GM12878 (cell line): ENCODE measurements at regions not wholly inside any gene's neighbourhood (a gene's known extent, or its start where the extent isn't known, plus 50 kb on each side); places are given as distances from the start of the nearest gene placed in this dataset.

ENCODE experiments used
- ATAC-seq: fragments of 200-7000 bp; cut with Tn5 transposase; 3 replicates; pipeline ENCODE4 v1.9.1; 2020; ENCODE audit warnings: mild to moderate bottlenecking, moderate library complexity
- BruUV-seq: library from RNA; stranded (reverse); fragments of 400-500 nt; replicated peaks from 2 replicates; lab custom pipeline; 2021; lab: Mats Ljungman, UMichigan
- CTCF ChIA-PET: fragments of 300-600 bp; sonication (Branson Sonifier 250); formaldehyde crosslinking; extraction: SDS; loops from one replicate; lab custom pipeline; 2021; ENCODE audit warnings: inconsistent platforms; lab: Yijun Ruan, JAX
- POLR2A ChIA-PET: fragments of 350-600 bp; formaldehyde crosslinking; extraction: SDS; loops from one replicate; lab custom pipeline; 2021; ENCODE audit warnings: inconsistent platforms; lab: Charles Lee
- RAD21 ChIA-PET: fragments of 300-600 bp; sonication (Branson Sonifier 250); formaldehyde crosslinking; loops from one replicate; lab custom pipeline; 2023; ENCODE audit warnings: antibody characterized with exemption; ENCODE audit not compliant: unreplicated experiment; lab: Charles Lee
- SMC1A ChIA-PET: fragments of 300-600 bp; sonication (Branson Sonifier 250); formaldehyde crosslinking; loops from one replicate; lab custom pipeline; 2023; ENCODE audit not compliant: unreplicated experiment, uncharacterized antibody; lab: Charles Lee
- DNase-seq: peaks from one replicate; pipeline ENCODE4 v3.0.0-alpha.2; 2011; ENCODE audit warnings: low read depth, low spot score
- FAIRE-seq: peaks from 3 replicates; lab custom pipeline; 2011; peaks lifted over from hg19 to GRCh38; lab: Jason Lieb, UNC
- H2AFZ ChIP-seq: 2 replicates; pipeline ENCODE4 v1.6.0; 2011; ENCODE audit warnings: low read depth, low read length, control low read depth; ENCODE audit not compliant: control insufficient read depth
- H3K27ac ChIP-seq: 2 replicates; pipeline ENCODE4 v1.5.1; 2011; ENCODE audit warnings: control low read depth; ENCODE audit not compliant: control insufficient read depth, insufficient read depth
- H3K27me3 ChIP-seq, 2 experiments: replicated peaks in 1 of 2; 2 replicates each; pipeline versions ENCODE4 v1.6.0 to v1.6.1; 2011; ENCODE audit warnings: low read length in 1 of 2; ENCODE audit not compliant: control insufficient read depth in 2 of 2, insufficient read depth in 2 of 2
- H3K36me3 ChIP-seq, 2 experiments: 2 replicates each; pipeline ENCODE4 v1.5.1; 2011; ENCODE audit warnings: low read length in 1 of 2; ENCODE audit not compliant: control insufficient read depth in 2 of 2, insufficient read depth in 2 of 2
- H3K4me1 ChIP-seq: 2 replicates; pipeline ENCODE4 v1.6.1; 2011; ENCODE audit warnings: mild to moderate bottlenecking, low read length, moderate library complexity, mixed read lengths; ENCODE audit not compliant: control insufficient read depth, insufficient read depth
- H3K4me2 ChIP-seq: 2 replicates; pipeline ENCODE4 v1.6.0; 2011; ENCODE audit warnings: control low read depth; ENCODE audit not compliant: control insufficient read depth, insufficient read depth
- H3K4me3 ChIP-seq: fragments of 200-600 bp; sonication (generic); 2 replicates; pipeline ENCODE4 v1.5.1; 2016
- H3K79me2 ChIP-seq: 2 replicates; pipeline ENCODE4 v1.6.0; 2011; ENCODE audit warnings: low read length; ENCODE audit not compliant: control insufficient read depth, insufficient read depth
- H3K9ac ChIP-seq: 2 replicates; pipeline ENCODE4 v1.8.0; 2011; ENCODE audit warnings: low read length, control low read depth, mixed read lengths; ENCODE audit not compliant: control insufficient read depth, insufficient read depth
- H3K9me3 ChIP-seq: replicated peaks from 3 replicates; pipeline ENCODE4 v1.5.1; 2011; ENCODE audit warnings: mild to moderate bottlenecking, low read length; ENCODE audit not compliant: control insufficient read depth, insufficient read depth
- H4K20me1 ChIP-seq: 2 replicates; pipeline ENCODE4 v1.6.0; 2011; ENCODE audit not compliant: control insufficient read depth, insufficient read depth
- ASH2L ChIP-seq: fragments of 300-600, 200-600 bp; sonication (generic); IDR thresholded peaks from 2 replicates; pipeline ENCODE4 v1.6.1; 2017; ENCODE audit warnings: low read depth, mild to moderate bottlenecking, borderline replicate concordance
- IRF4 ChIP-seq: IDR thresholded peaks from 2 replicates; pipeline ENCODE4 v1.6.1; 2011; ENCODE audit warnings: low read depth, low read length
- MXI1 ChIP-seq: fragments of 150-350 bp; IDR thresholded peaks from 2 replicates; pipeline ENCODE4 v1.6.1; 2011; ENCODE audit warnings: low read depth, mild to moderate bottlenecking, inconsistent platforms, low read length, improper control_type of control experiment
- NBN ChIP-seq: fragments of 450-650 bp; IDR thresholded peaks from 2 replicates; pipeline ENCODE4 v1.6.1; 2016
- NKRF ChIP-seq: fragments of 450-650 bp; conservative IDR thresholded peaks from 2 replicates; pipeline ENCODE4 v1.6.1; 2017; ENCODE audit warnings: mild to moderate bottlenecking, moderate library complexity
- TCF3 ChIP-seq: IDR thresholded peaks from 2 replicates; pipeline ENCODE4 v1.6.1; 2012; ENCODE audit warnings: low read depth, mild to moderate bottlenecking, low read length, borderline replicate concordance; ENCODE audit not compliant: insufficient read depth
- TCF7 ChIP-seq: IDR thresholded peaks from 2 replicates; pipeline ENCODE4 v1.6.1; 2014; ENCODE audit warnings: antibody characterized with exemption, borderline replicate concordance
- ZNF687 ChIP-seq: fragments of 450-650 bp; IDR thresholded peaks from 2 replicates; pipeline ENCODE4 v1.6.1; 2017; ENCODE audit warnings: mild to moderate bottlenecking, moderate library complexity
- in situ Hi-C: fragments of 300-500 bp; cut with MboI; formaldehyde crosslinking; loops from 9 replicates; pipeline ENCODE4 v1.14.3; 2018; ENCODE audit warnings: mixed read lengths
- intact Hi-C: fragments of 100-400 bp; cut with micrococcal nuclease; formaldehyde crosslinking; loops from one replicate; pipeline ENCODE4 v1.14.2; 2022; ENCODE audit not compliant: unreplicated experiment
- TF ChIP-seq, protein P1 (sequence below): fragments of 450-650 bp; IDR thresholded peaks from 2 replicates; pipeline ENCODE4 v1.6.1; 2017; ENCODE audit warnings: mild to moderate bottlenecking
- TF ChIP-seq, protein P2 (sequence below): fragments of 450-650 bp; formaldehyde crosslinking; IDR thresholded peaks from 2 replicates; pipeline ENCODE4 v1.4.0; 2022; ENCODE audit warnings: mild to moderate bottlenecking, moderate library complexity

DNA sequence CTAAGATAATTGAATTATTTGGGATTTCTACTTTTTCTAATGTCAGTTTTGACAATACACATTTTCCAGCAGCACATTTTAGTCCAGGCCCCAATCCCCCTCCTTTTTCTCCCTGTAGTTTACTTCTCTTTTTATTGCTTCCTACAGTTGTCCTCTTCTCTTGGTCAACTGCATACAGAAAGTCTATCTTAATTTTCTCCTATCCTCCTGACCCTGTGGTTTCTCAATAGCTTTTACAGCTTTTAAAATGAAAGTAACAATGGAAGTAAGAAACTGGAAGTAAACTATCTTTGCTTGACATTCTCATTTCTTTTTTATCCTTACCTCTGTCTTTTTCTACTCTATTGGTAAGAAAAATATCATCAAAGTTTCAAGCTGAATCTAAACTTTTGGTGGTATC lies 106.5 kb upstream of the OXGR1 start (continued):
- TF ChIP-seq NKRF (no peak), MXI1 (no peak), NBN (no peak)
- TF ChIP-seq, protein P1, sequence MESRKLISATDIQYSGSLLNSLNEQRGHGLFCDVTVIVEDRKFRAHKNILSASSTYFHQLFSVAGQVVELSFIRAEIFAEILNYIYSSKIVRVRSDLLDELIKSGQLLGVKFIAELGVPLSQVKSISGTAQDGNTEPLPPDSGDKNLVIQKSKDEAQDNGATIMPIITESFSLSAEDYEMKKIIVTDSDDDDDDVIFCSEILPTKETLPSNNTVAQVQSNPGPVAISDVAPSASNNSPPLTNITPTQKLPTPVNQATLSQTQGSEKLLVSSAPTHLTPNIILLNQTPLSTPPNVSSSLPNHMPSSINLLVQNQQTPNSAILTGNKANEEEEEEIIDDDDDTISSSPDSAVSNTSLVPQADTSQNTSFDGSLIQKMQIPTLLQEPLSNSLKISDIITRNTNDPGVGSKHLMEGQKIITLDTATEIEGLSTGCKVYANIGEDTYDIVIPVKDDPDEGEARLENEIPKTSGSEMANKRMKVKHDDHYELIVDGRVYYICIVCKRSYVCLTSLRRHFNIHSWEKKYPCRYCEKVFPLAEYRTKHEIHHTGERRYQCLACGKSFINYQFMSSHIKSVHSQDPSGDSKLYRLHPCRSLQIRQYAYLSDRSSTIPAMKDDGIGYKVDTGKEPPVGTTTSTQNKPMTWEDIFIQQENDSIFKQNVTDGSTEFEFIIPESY, result no peak

DNA sequence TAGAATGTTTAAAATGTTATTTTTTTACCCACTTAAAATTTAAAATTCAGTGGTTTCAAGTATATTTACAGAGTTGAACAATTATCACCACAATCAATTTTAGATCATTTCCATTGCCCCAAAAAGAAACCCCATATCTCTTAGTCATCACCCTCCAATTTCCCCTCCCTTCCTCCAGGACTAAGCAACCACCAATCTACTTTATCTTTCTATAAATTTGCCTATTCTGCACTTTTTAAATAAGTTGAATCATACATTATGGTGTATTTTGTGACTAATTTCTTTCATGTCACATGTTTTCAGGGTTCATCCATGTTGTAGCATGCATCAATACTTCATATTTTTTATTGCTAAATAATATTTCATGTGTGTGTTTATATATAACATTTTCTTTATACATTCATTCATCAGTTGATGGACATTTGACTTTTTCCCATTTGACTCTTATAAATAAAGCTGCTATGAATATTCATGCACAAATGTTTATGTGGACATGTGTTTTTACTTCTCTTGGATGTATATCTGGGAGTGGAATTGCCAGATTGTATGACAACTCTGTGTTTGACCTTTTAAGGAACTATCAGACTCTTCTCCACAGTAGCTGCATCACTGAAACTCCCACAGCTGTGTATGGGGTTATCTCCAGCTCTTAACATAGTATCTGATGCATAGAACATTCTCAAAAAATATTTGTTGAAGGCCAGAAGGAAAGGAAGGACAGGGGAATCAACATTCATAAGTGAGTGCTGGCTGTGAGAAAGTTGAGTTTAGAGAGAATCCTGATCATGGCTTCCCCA lies 107.8 kb upstream of the OXGR1 start:
- RAD21 ChIA-PET, result no interaction called here
- no peaks in the 10 kb centered on the region for H3K27me3 ChIP-seq
- ATAC-seq (no peak), FAIRE-seq (no peak), DNase-seq (no peak)
- H3K9ac ChIP-seq, result no peak overlapping the region
- in situ Hi-C loops, result no loop called here
- H3K9me3 ChIP-seq, result no peaks in the 10 kb centered on the region; the same call in 2 of the 3 replicates
- no peak overlapping the region for H3K4me2 ChIP-seq
- no peak overlapping the region for H3K4me3 ChIP-seq
- no TSS peak for BruUV-seq
- H3K79me2 ChIP-seq, result no peaks in the 10 kb centered on the region
- intact Hi-C loops, result loop anchor here (10.0 kb wide), 1 partner anchor 703 kb away; no protein-coding TSS in a partner anchor
- no peak overlapping the region for H3K27ac ChIP-seq
- POLR2A ChIA-PET, result no interaction called here
- SMC1A ChIA-PET, result no interaction called here
- CTCF ChIA-PET, result interaction anchor here (1.0 kb wide), 1 partner anchor 8 kb away, joined by 3 read pairs; no protein-coding TSS in a partner anchor
- H4K20me1 ChIP-seq, result no peaks in the 10 kb centered on the region
- no peaks in the 10 kb centered on the region for H3K4me1 ChIP-seq
- H2AFZ ChIP-seq, result no peak overlapping the region
- no peaks in the 10 kb centered on the region for H3K36me3 ChIP-seq
- TF ChIP-seq TCF3 (no peak), ZNF687 (no peak), ASH2L (no peak), IRF4 (no peak), TCF7 (no peak)
- TF ChIP-seq, protein P2, sequence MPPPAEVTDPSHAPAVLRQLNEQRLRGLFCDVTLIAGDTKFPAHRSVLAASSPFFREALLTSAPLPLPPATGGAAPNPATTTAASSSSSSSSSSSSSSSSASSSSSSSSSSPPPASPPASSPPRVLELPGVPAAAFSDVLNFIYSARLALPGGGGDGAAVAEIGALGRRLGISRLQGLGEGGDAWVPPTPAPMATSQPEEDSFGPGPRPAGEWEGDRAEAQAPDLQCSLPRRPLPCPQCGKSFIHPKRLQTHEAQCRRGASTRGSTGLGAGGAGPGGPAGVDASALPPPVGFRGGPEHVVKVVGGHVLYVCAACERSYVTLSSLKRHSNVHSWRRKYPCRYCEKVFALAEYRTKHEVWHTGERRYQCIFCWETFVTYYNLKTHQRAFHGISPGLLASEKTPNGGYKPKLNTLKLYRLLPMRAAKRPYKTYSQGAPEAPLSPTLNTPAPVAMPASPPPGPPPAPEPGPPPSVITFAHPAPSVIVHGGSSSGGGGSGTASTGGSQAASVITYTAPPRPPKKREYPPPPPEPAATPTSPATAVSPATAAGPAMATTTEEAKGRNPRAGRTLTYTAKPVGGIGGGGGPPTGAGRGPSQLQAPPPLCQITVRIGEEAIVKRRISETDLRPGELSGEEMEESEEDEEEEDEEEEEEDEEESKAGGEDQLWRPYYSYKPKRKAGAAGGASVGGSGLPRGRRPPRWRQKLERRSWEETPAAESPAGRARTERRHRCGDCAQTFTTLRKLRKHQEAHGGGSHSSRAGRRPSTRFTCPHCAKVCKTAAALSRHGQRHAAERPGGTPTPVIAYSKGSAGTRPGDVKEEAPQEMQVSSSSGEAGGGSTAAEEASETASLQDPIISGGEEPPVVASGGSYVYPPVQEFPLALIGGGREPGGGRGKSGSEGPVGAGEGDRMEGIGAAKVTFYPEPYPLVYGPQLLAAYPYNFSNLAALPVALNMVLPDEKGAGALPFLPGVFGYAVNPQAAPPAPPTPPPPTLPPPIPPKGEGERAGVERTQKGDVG (CRISPR knock-in tag), result no peak
